HFFc6 (cell line): ENCODE measurements at regions not wholly inside any gene's neighbourhood (a gene's known extent, or its start where the extent isn't known, plus 50 kb on each side); places are given as distances from the start of the nearest gene placed in this dataset.

Experiments used
- DNase-seq: peaks from one replicate; pipeline ENCODE4 v3.0.0-alpha.2; 2018
- H3K27ac Mint-ChIP-seq: 2 replicates; pipeline ENCODE4 v1.8.0; 2020; ENCODE audit warnings: mild to moderate bottlenecking, mixed read lengths
- H3K27me3 Mint-ChIP-seq: 2 replicates; pipeline ENCODE4 v1.8.0; 2021; ENCODE audit warnings: mild to moderate bottlenecking, moderate library complexity, mixed read lengths; ENCODE audit not compliant: insufficient read depth
- H3K36me3 Mint-ChIP-seq: 2 replicates; pipeline ENCODE4 v1.8.0; 2021; ENCODE audit warnings: low read depth, mixed read lengths
- H3K4me1 Mint-ChIP-seq: 2 replicates; pipeline ENCODE4 v1.8.0; 2020; ENCODE audit warnings: low read depth, mixed read lengths
- H3K4me3 Mint-ChIP-seq: 2 replicates; pipeline ENCODE4 v1.8.0; 2020; ENCODE audit warnings: mild to moderate bottlenecking, moderate library complexity, mixed read lengths
- H3K9me3 Mint-ChIP-seq: 2 replicates; pipeline ENCODE4 v1.8.0; 2020; ENCODE audit warnings: mild to moderate bottlenecking, mixed read lengths
- CTCF ChIP-seq: fragments of 200-600 bp; sonication (generic); IDR thresholded peaks from 2 replicates; pipeline ENCODE4 v1.5.0; 2021; ENCODE audit warnings: antibody characterized with exemption, mild to moderate bottlenecking

GRCh38 chr13:99053636-99054233 lies 75.9 kb upstream of the DOCK9 start:
- Mint-ChIP-seq H3K27ac (no peak overlapping the region), H3K27me3 (peaks cover 3% of the 10 kb centered on the region; the same call in 1 of the 2 replicates), H3K4me1 (peaks cover 32% of the 10 kb centered on the region), H3K36me3 (no peaks in the 10 kb centered on the region), H3K4me3 (no peak overlapping the region), H3K9me3 (no peaks in the 10 kb centered on the region)
- no peak for TF ChIP-seq CTCF
- DNase-seq: no peak

- Mint-ChIP-seq H3K27ac (peak overlapping the region; percentile 3; the same call in 1 of the 2 replicates), H3K36me3 (no peaks in the 10 kb centered on the region), H3K9me3 (no peaks in the 10 kb centered on the region), H3K27me3 (peaks cover 3% of the 10 kb centered on the region; the same call in 1 of the 2 replicates), H3K4me3 (no peak overlapping the region), H3K4me1 (peaks cover 28% of the 10 kb centered on the region)
- no peak for TF ChIP-seq CTCF
- DNase-seq: no peak
Measured at GRCh38 chr13:99055281-99055680, 77.4 kb upstream of the DOCK9 start.

- Mint-ChIP-seq H3K36me3 (no peaks in the 10 kb centered on the region), H3K27ac (no peak overlapping the region), H3K27me3 (peaks cover 3% of the 10 kb centered on the region; the same call in 1 of the 2 replicates), H3K9me3 (no peaks in the 10 kb centered on the region), H3K4me1 (peaks cover 24% of the 10 kb centered on the region), H3K4me3 (no peak overlapping the region)
- no peak for TF ChIP-seq CTCF
- no peak for DNase-seq
Measured at GRCh38 chr13:99055735-99056134, 77.9 kb upstream of the DOCK9 start.

GRCh38 chr13:99056381-99057014 lies 78.6 kb upstream of the DOCK9 start:
- no peak overlapping the region for H3K27ac Mint-ChIP-seq
- no peak for DNase-seq
- H3K9me3 Mint-ChIP-seq: no peaks in the 10 kb centered on the region
- H3K4me3 Mint-ChIP-seq: no peak overlapping the region
- no peaks in the 10 kb centered on the region for H3K36me3 Mint-ChIP-seq
- no peak for TF ChIP-seq CTCF
- peaks cover 22% of the 10 kb centered on the region for H3K4me1 Mint-ChIP-seq
- H3K27me3 Mint-ChIP-seq: peaks cover 3% of the 10 kb centered on the region; the same call in 1 of the 2 replicates

GRCh38 chr13:99057310-99057975 lies 79.6 kb upstream of the DOCK9 start:
- Mint-ChIP-seq H3K4me1 (peaks cover 25% of the 10 kb centered on the region), H3K27ac (no peak overlapping the region), H3K9me3 (no peaks in the 10 kb centered on the region), H3K27me3 (peaks cover 3% of the 10 kb centered on the region; the same call in 1 of the 2 replicates), H3K36me3 (peaks cover 2% of the 10 kb centered on the region), H3K4me3 (no peak overlapping the region)
- DNase-seq: no peak
- TF ChIP-seq CTCF: no peak
